Activated CD4-positive, alpha-beta T cell treated with anti-CD3 and anti-CD28 coated beads for 4 hours (primary cell): ENCODE measurements at regions not wholly inside any gene's neighbourhood (a gene's known extent, or its start where the extent isn't known, plus 50 kb on each side); places are given as distances from the start of the nearest gene placed in this dataset.
"Not testable (repeated sequence)": the region's sequence is repeated elsewhere in the genome, so short reads cannot be mapped to it uniquely, and the experiment has no call there.

Source experiments
- DNase-seq, 2 donors: peaks; one replicate each; pipeline ENCODE4 v3.0.0-alpha.2; 2020

DNA sequence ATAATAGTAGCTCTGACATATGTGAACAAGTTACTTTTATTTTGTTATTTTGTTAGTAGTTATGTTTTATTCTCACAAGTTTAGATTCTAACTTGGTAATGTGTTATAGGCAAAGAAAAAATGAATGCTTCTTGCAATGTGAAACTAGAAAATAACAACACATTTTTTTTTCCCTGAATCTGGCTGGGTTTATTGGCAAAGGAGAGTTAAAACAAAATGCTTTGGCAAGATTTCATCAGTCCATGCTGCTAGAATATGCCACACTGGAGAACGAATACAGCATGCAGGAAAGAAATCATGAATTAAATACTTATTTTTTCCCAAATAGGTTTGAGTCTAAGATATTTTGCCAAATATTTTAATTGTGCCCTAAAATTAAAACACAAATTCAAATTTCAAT lies 1048.1 kb upstream of the ACO1 start:
- no peak for DNase-seq

- DNase-seq, result no peak
Observed at GRCh38 chr9:31336841-31337240, 1047.6 kb upstream of the ACO1 start.

GRCh38 chr9:31347082-31347617 lies 1037.3 kb upstream of the ACO1 start:
- DNase-seq, result peak; percentile 12 to 18

- DNase-seq, result no peak
Observed at GRCh38 chr9:31355159-31355882, 1029.1 kb upstream of the ACO1 start.

DNA sequence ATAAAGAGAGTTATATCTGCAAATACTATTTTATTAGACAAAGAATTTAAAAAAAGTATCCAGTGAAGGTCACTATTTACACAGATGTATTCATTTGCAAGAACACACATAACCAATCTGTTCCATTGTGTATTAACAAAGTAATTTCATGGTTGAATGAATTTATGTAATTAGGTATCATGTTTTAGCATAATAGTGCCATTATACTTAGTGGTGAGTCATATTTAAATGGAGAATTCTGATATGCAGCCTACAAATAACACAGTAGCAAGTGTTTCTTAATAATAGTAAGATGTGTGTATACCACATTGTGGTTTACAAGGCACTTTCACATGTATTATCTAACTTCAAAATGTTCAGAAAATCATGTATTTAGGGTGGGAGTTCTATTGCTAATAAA lies 1028.5 kb upstream of the ACO1 start:
- DNase-seq, result no peak

DNA sequence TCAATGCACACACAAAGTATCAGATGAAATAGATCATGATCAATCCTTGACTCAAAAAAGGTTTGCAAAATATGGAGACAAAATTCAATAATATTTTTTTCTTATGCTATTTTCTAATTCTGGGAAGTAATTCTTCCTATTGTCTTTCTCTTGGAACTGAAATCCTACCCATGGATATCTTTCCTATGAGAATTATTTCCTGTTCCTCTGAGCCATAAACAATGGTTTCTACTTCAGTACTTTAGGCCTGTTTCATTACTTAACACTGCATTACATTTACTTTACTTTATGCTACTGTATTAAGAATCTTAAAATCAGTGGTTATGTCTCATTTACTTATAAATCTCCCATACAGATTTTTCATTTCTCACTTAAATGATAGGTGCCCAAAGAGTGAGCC lies 1025.4 kb upstream of the ACO1 start:
- no peak for DNase-seq

- no peak for DNase-seq
Observed at GRCh38 chr9:31364171-31364570, 1020.3 kb upstream of the ACO1 start.

DNA sequence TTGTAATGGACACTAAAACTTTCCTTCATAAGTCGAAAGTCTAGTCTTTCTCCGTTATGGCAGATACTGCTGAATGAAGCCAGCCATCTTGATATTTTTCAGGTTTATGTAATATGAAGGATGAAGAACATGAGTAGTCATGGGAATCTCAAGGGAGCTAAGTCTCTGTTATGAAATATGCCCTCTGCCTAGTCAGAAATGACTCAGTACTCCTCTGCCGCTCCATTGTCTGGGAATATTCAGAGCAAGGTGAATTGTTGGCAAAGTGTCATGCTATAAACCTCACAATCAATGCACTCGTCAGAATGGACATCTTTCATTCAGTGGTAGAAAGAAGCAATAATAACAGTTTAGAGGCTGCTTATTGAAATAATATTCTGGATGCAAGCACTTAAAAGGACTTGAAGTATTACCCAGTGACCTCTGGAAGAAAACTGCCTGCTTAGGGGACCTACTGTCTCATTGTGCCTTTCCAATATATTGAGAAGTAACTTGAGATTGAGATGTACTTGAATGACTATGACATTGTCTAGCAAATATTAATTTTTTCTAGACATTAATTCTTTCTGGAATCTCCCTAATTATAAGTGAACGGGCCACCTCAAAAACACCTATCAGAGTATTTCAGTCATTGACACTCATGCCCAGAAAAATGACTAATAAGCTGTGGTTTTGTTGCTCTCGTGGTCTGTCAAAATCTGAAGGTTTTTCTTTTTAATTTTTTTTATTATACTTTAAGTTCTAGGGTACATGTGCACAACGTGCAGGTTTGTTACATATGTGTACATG lies 1011.5 kb upstream of the ACO1 start:
- DNase-seq, result no peak

DNA sequence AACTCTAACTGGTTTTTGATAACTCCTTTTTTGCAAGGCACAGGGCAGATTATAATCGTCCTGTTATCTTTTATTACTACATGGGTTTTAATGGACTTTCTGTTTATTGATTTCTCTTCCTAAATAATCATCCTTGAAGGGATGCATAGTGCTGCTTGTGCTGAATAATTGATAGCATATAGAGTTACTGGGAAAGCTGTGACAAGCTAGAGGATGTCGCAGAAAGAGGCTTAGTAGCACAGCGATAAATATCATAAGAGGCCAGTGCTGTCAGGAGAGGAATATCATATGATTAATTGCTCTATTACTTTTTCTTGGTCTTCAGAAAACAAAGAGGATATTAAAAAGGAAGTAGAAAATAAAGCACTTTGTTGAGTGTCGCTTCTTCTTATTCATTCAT lies 1007.1 kb upstream of the ACO1 start:
- DNase-seq, result no peak

GRCh38 chr9:31388660-31389059 lies 995.8 kb upstream of the ACO1 start:
- DNase-seq, result no peak

GRCh38 chr9:31389075-31389474 lies 995.4 kb upstream of the ACO1 start:
- no peak for DNase-seq

DNA sequence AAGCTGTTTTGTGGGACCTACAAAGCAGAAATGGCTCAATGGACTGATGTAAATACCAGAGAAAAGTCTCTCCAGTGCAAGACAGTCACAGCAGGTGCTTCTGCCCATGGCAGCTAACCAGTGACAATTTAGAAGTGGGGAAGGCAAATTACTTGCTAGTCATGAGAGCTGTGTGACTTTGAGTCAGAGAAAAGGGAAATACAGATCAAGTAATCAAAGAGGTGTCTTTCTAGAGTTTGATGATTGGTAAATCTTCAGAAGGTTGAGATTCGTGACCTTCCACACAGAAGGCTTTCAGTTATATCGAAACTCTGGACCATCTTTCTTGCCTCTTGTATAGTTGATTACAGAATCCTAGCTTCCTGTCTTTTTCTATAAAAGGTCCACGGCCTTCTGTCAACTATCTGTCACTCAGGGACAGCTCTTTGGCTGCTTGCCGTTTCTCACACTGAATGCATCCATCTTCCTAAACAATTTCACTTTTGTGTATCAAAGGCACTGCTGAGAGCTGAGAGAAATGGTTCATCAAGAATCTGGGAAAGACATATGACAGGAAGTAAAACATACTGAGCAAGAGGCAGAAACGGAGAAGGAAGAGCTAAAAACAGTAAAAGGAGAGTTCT lies 993.9 kb upstream of the ACO1 start:
- no peak for DNase-seq

GRCh38 chr9:31393240-31393639 lies 991.2 kb upstream of the ACO1 start:
- no peak for DNase-seq

DNA sequence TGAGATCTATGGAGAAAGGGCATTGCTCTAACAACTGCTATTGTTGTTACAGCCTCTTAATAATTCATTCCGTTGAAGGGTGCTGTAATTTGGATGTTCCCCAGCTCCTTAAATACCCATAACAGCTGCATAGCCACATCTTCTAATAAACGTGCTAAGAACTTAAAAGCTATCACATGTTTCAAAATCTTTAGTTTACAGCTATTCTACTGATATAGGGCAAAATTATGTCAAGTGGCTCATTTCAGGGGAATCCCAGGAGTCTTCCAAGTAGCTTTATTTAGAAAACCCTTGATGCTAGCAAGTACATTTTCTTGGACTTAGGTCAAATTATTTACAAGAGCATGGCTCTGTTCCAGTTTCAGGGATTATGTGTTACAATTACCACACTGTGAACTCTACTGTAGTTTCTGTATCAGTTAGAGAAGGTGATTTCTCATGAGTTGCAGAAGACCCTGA lies 990.4 kb upstream of the ACO1 start:
- DNase-seq, result no peak

DNA sequence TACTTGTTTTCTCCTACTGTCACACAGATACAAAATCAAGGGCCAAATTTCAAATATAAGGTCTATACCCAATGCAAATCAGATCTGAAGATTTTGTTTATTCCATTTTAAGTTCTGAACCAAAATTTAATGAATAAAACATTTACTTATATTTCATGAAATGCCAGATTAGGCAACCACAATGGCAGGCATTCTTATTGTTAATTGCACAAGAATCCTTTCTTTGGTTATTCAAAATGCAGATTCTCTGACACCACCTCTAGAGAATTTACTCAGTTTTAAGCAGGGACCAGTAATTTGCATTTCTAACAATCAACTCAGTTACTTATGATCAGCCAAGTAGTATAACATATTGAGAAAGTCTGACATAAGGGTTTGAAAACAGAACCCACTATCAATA lies 972.4 kb upstream of the ACO1 start:
- DNase-seq, result no peak

- DNase-seq, result no peak
Observed at GRCh38 chr9:31415164-31415563, 969.3 kb upstream of the ACO1 start.

GRCh38 chr9:31418419-31418818 lies 966.0 kb upstream of the ACO1 start:
- DNase-seq, result no peak

- DNase-seq, result not testable (repeated sequence)
Observed at GRCh38 chr9:31443630-31444457, 940.6 kb upstream of the ACO1 start.

DNA sequence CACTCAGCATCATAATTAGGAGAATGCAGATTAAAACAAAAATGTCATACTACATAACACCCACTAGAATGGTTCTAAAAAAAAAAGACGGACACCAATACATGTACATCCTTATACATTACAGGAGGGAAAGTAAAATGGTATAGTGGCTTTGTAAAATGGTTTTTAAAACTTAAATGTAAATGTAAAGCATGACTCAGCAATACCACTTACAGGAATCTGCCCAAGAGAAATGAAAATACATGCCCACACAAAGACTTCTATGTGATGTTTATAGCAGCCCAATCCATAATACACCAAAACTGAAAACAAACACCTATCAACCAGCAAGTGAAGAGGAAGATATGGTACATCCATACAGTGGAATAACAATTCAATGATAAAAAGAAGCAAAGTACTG lies 939.1 kb upstream of the ACO1 start:
- DNase-seq, result no peak

- no peak for DNase-seq
Observed at GRCh38 chr9:31445960-31446359, 938.5 kb upstream of the ACO1 start.

DNA sequence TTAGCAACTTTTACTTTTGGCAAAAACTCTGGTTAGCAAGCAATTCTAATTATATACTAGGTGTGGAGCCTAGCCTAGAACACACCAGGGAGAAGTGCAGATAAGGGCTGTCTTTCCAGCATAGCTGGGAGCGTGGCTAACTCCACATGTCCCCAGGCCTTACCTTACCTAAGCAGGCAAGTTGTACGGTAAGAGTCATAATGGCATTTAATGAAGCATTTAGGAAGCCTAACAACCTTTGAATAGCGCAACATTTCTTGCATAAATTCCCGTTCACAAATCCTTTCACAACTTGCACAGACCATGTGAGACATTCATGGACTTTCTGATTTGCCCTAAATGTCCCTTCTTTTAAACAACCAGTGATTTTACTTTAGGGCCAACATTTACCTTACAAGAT lies 917.4 kb upstream of the ACO1 start:
- no peak for DNase-seq

GRCh38 chr9:31470051-31470450 lies 914.4 kb upstream of the ACO1 start:
- DNase-seq, result no peak

GRCh38 chr9:31471010-31471409 lies 913.4 kb upstream of the ACO1 start:
- no peak for DNase-seq
